ENCODE measurements at regions not wholly inside any gene's neighbourhood (a gene's known extent, or its start where the extent isn't known, plus 50 kb on each side); places are given as distances from the start of the nearest gene placed in this dataset.

- no peak overlapping the region for H3K4me3 ChIP-seq (ENCODE audit: low read length, poor library complexity, severe bottlenecking)
- H2AFZ ChIP-seq (ENCODE audit: low read length) = no peak overlapping the region
These were observed 711.2 kb upstream of the KIRREL3 start for GRCh38 chr11:127711748-127712147.

GRCh38 chr11:127710831-127711230 is 710.3 kb upstream of the KIRREL3 start:
- H3K9ac ChIP-seq (ENCODE audit: low read depth, low read length, poor library complexity, severe bottlenecking) = no peak overlapping the region
- no peaks in the 10 kb centered on the region for H3K79me2 ChIP-seq (ENCODE audit: insufficient read depth, low read length)
- TF ChIP-seq CTCF (conservative IDR thresholded peaks at IDR 0.05; ENCODE audit: low read length) (no peak), EZH2phosphoT487 (IDR thresholded peaks at IDR 0.05; ENCODE audit: borderline replicate concordance) (no peak)
- H3K9me2 ChIP-seq (replicated peaks; ENCODE audit: low read depth, low read length) = no peaks in the 10 kb centered on the region
- H3K4me2 ChIP-seq (ENCODE audit: low read depth, low read length, poor library complexity, severe bottlenecking) = no peak overlapping the region
- H3K36me3 ChIP-seq (ENCODE audit: insufficient read depth, low read length) = no peaks in the 10 kb centered on the region
- no peaks in the 10 kb centered on the region for H4K20me1 ChIP-seq (ENCODE audit: insufficient read depth, low read length, poor library complexity, severe bottlenecking)
- H3F3A ChIP-seq (ENCODE audit: low read depth) = no peaks in the 10 kb centered on the region
- no peak overlapping the region for H3K4me3 ChIP-seq (ENCODE audit: low read length, poor library complexity, severe bottlenecking)
- no peaks in the 10 kb centered on the region for H3K27me3 ChIP-seq (ENCODE audit: insufficient read depth, low read length, poor library complexity, severe bottlenecking)
- no peaks in the 10 kb centered on the region for H3K4me1 ChIP-seq (ENCODE audit: insufficient read depth, low read length, poor library complexity, severe bottlenecking)
- H2AFZ ChIP-seq (ENCODE audit: low read length) = no peak overlapping the region
- H3K9me3 ChIP-seq (ENCODE audit: insufficient read depth, low read depth, low read length) = no peaks in the 10 kb centered on the region

More at GRCh38 chr11:127711748-127712147, 711.2 kb upstream of the KIRREL3 start:
- TF ChIP-seq CTCF (conservative IDR thresholded peaks at IDR 0.05; ENCODE audit: low read length) = no peak
- TF ChIP-seq EZH2phosphoT487 (IDR thresholded peaks at IDR 0.05; ENCODE audit: borderline replicate concordance) = no peak
- Histone ChIP-seq H3K9me3 (ENCODE audit: insufficient read depth, low read depth, low read length) (no peaks in the 10 kb centered on the region), H3K9me2 (replicated peaks; ENCODE audit: low read depth, low read length) (no peaks in the 10 kb centered on the region), H4K20me1 (ENCODE audit: insufficient read depth, low read length, poor library complexity, severe bottlenecking) (no peaks in the 10 kb centered on the region), H3K4me1 (ENCODE audit: insufficient read depth, low read length, poor library complexity, severe bottlenecking) (no peaks in the 10 kb centered on the region), H3K79me2 (ENCODE audit: insufficient read depth, low read length) (no peaks in the 10 kb centered on the region), H3F3A (ENCODE audit: low read depth) (no peaks in the 10 kb centered on the region), H3K36me3 (ENCODE audit: insufficient read depth, low read length) (no peaks in the 10 kb centered on the region), H3K27me3 (ENCODE audit: insufficient read depth, low read length, poor library complexity, severe bottlenecking) (no peaks in the 10 kb centered on the region), H3K4me2 (ENCODE audit: low read depth, low read length, poor library complexity, severe bottlenecking) (no peak overlapping the region), H3K9ac (ENCODE audit: low read depth, low read length, poor library complexity, severe bottlenecking) (no peak overlapping the region)

- Histone ChIP-seq H3K79me2 (ENCODE audit: insufficient read depth, low read length) (no peaks in the 10 kb centered on the region), H3F3A (ENCODE audit: low read depth) (no peaks in the 10 kb centered on the region), H3K4me2 (ENCODE audit: low read depth, low read length, poor library complexity, severe bottlenecking) (no peak overlapping the region), H3K36me3 (ENCODE audit: insufficient read depth, low read length) (no peaks in the 10 kb centered on the region), H4K20me1 (ENCODE audit: insufficient read depth, low read length, poor library complexity, severe bottlenecking) (no peaks in the 10 kb centered on the region), H3K4me1 (ENCODE audit: insufficient read depth, low read length, poor library complexity, severe bottlenecking) (no peaks in the 10 kb centered on the region), H2AFZ (ENCODE audit: low read length) (no peak overlapping the region), H3K4me3 (ENCODE audit: low read length, poor library complexity, severe bottlenecking) (no peak overlapping the region), H3K27me3 (ENCODE audit: insufficient read depth, low read length, poor library complexity, severe bottlenecking) (no peaks in the 10 kb centered on the region), H3K9me3 (ENCODE audit: insufficient read depth, low read depth, low read length) (no peaks in the 10 kb centered on the region), H3K9me2 (replicated peaks; ENCODE audit: low read depth, low read length) (no peaks in the 10 kb centered on the region), H3K9ac (ENCODE audit: low read depth, low read length, poor library complexity, severe bottlenecking) (no peak overlapping the region)
- no peak for TF ChIP-seq CTCF (conservative IDR thresholded peaks at IDR 0.05; ENCODE audit: low read length)
- TF ChIP-seq EZH2phosphoT487 (IDR thresholded peaks at IDR 0.05; ENCODE audit: borderline replicate concordance) = no peak
These were observed 709.4 kb upstream of the KIRREL3 start for GRCh38 chr11:127709960-127710359.
